A673 (cell line): ENCODE measurements at regions not wholly inside any gene's neighbourhood (a gene's known extent, or its start where the extent isn't known, plus 50 kb on each side); places are given as distances from the start of the nearest gene placed in this dataset.

Experiments
- BruUV-seq: library from RNA; stranded (reverse); fragments of 400-500 nt; replicated peaks from 2 replicates; lab custom pipeline; 2021; lab: Mats Ljungman, UMichigan
- CTCF ChIA-PET: fragments of 300-600 bp; sonication (Branson Sonifier 250); formaldehyde crosslinking; loops from one replicate; lab custom pipeline; 2022; ENCODE audit warnings: antibody characterized with exemption; lab: Charles Lee
- POLR2A ChIA-PET: fragments of 300-600 bp; sonication (Branson Sonifier 250); formaldehyde crosslinking; loops from one replicate; lab custom pipeline; 2022; ENCODE audit warnings: antibody characterized with exemption; ENCODE audit not compliant: low non-redundant PET; lab: Charles Lee
- DNase-seq: peaks from one replicate; pipeline ENCODE4 v3.0.0-alpha.2; 2015; ENCODE audit warnings: low spot score
- H3K27ac ChIP-seq: fragments of 200-600 bp; sonication (generic); 2 replicates; pipeline ENCODE4 v1.5.1; 2016; ENCODE audit warnings: mixed run types, low read depth, mild to moderate bottlenecking, mixed read lengths, antibody characterized with exemption, low read length; ENCODE audit not compliant: poor library complexity, severe bottlenecking
- H3K27me3 ChIP-seq: fragments of 200-600 bp; sonication (generic); replicated peaks from 2 replicates; pipeline ENCODE4 v1.6.1; 2017; ENCODE audit warnings: mixed run types, low read depth, mild to moderate bottlenecking, mixed read lengths, antibody characterized with exemption, low read length; ENCODE audit not compliant: insufficient read depth, poor library complexity
- H3K36me3 ChIP-seq: fragments of 200-600 bp; sonication (generic); 2 replicates; pipeline ENCODE4 v1.6.1; 2016; ENCODE audit warnings: mixed run types, mild to moderate bottlenecking, mixed read lengths, antibody characterized with exemption, low read length; ENCODE audit not compliant: insufficient read depth, poor library complexity, severe bottlenecking
- H3K4me1 ChIP-seq: fragments of 200-600 bp; sonication (generic); 2 replicates; pipeline ENCODE4 v1.6.1; 2017; ENCODE audit warnings: mixed run types, mild to moderate bottlenecking, mixed read lengths, antibody characterized with exemption, low read length; ENCODE audit not compliant: insufficient read depth, poor library complexity, severe bottlenecking
- H3K4me3 ChIP-seq: fragments of 200-600 bp; sonication (generic); 2 replicates; pipeline ENCODE4 v1.5.1; 2016; ENCODE audit warnings: low read depth, mixed run types, mild to moderate bottlenecking, mixed read lengths, low read length; ENCODE audit not compliant: poor library complexity, severe bottlenecking
- H3K9me3 ChIP-seq: fragments of 200-600 bp; sonication (generic); 2 replicates; pipeline ENCODE4 v1.6.1; 2016; ENCODE audit warnings: mixed run types, low read depth, mild to moderate bottlenecking, mixed read lengths, antibody characterized with exemption, low read length; ENCODE audit not compliant: poor library complexity, severe bottlenecking
- CTCF ChIP-seq: fragments of 300-800, 200-600 bp; sonication (generic); conservative IDR thresholded peaks from 2 replicates; pipeline ENCODE4 v1.5.1; 2017; ENCODE audit warnings: low read depth, mild to moderate bottlenecking, antibody characterized with exemption, low read length, moderate library complexity, mixed read lengths
- EZH2 ChIP-seq: fragments of 200-600 bp; sonication (generic); IDR thresholded peaks from 2 replicates; pipeline ENCODE4 v1.6.1; 2017; ENCODE audit warnings: borderline replicate concordance, low read depth, mild to moderate bottlenecking, mixed read lengths, antibody characterized with exemption, low read length; ENCODE audit not compliant: poor library complexity, severe bottlenecking
- intact Hi-C: fragments of 100-400 bp; cut with micrococcal nuclease; formaldehyde crosslinking; loops from one replicate; pipeline ENCODE4 v1.10.0; 2022; ENCODE audit not compliant: unreplicated experiment

- Histone ChIP-seq H3K27me3 (no peaks in the 10 kb centered on the region), H3K4me1 (no peaks in the 10 kb centered on the region), H3K36me3 (no peaks in the 10 kb centered on the region), H3K9me3 (no peaks in the 10 kb centered on the region), H3K4me3 (no peak overlapping the region), H3K27ac (no peak overlapping the region)
- intact Hi-C loops, result loop anchor here (10.0 kb wide), 1 partner anchor 468 kb away; the partner anchor contains the start of gene ADRA1B
- DNase-seq, result no peak
- CTCF ChIA-PET, result no interaction called here
- no peak for TF ChIP-seq CTCF
- TF ChIP-seq EZH2, result no peak
- no TSS peak for BruUV-seq
- POLR2A ChIA-PET, result no interaction called here
Observed at GRCh38 chr5:159447116-159447515, 116.8 kb upstream of the IL12B start.

GRCh38 chr5:159448841-159449407, 118.6 kb upstream of the IL12B start:
- H3K36me3 ChIP-seq, result no peaks in the 10 kb centered on the region
- no peak for DNase-seq
- intact Hi-C loops, result loop anchor here (10.0 kb wide), 1 partner anchor 466 kb away; the partner anchor contains the start of gene ADRA1B
- H3K4me1 ChIP-seq, result no peaks in the 10 kb centered on the region
- H3K27me3 ChIP-seq, result no peaks in the 10 kb centered on the region
- no peak overlapping the region for H3K4me3 ChIP-seq
- ChIA-PET CTCF (no interaction called here), POLR2A (no interaction called here)
- TF ChIP-seq EZH2 (no peak), CTCF (no peak)
- no TSS peak for BruUV-seq
- H3K9me3 ChIP-seq, result no peaks in the 10 kb centered on the region
- no peak overlapping the region for H3K27ac ChIP-seq

- CTCF ChIA-PET, result no interaction called here
- Histone ChIP-seq H3K9me3 (no peaks in the 10 kb centered on the region), H3K27me3 (no peaks in the 10 kb centered on the region), H3K4me1 (no peaks in the 10 kb centered on the region), H3K4me3 (no peak overlapping the region), H3K27ac (no peak overlapping the region), H3K36me3 (no peaks in the 10 kb centered on the region)
- TF ChIP-seq CTCF, result no peak
- TF ChIP-seq EZH2, result no peak
- BruUV-seq, result no TSS peak
- POLR2A ChIA-PET, result no interaction called here
- intact Hi-C loops, result loop anchor here (10.0 kb wide), 1 partner anchor 465 kb away; the partner anchor contains the start of gene ADRA1B
- no peak for DNase-seq
Observed at GRCh38 chr5:159449925-159450324, 119.6 kb upstream of the IL12B start.
